ENCODE measurements at regions not wholly inside any gene's neighbourhood (a gene's known extent, or its start where the extent isn't known, plus 50 kb on each side); places are given as distances from the start of the nearest gene placed in this dataset.
"Not testable (repeated sequence)": the region's sequence is repeated elsewhere in the genome, so short reads cannot be mapped to it uniquely, and the experiment has no call there.

DNA sequence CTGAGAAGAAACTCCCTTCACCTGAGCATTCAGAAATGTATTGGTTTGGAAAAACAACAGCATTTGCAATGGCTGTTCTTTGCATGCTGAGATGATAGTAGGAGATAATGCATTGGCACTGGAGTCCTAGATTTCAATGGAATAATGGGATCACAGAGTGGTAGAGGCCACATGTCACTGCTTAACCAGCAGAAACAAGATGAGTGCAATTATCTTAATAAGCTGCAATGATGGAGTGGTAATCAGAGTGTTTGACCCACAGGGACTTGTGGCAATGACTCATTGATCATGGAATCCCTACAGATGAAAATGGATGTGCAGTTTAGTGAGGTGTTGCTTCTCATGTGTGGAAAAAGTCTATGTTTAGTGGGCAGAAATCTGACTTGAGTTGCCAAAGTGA, 218.8 kb upstream of the ZEB2 start:
- no peaks in the 10 kb centered on the region for H3K27me3 ChIP-seq (replicated peaks in 1 of 4; ENCODE audit: control extremely low read depth in 1 of 4, control insufficient read depth in 3 of 4, insufficient read depth in 4 of 4, low read length in 3 of 4)

DNA sequence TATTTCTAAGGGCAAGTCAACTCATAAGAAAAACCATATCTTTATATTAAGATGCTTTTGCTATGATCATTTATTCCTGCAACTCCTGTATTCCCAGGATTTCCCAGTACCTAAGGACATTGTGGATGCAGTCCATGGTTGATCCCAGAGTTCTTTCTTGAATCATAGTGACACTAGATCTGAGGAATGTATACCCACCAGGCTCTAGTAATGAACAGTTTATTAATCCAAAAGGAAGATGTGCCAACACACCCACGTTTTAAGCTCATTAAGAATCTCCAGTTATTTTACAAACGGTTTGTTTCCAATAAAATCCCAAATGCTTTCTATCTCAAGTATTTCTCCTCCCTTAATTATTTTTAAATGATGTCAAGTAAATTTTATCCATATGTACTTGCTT, 210.8 kb upstream of the ZEB2 start:
- peaks cover 6% of the 10 kb centered on the region for H3K9me3 Mint-ChIP-seq (ENCODE audit: insufficient read depth)
- H3K4me3 Mint-ChIP-seq: no peak overlapping the region
- H3K4me1 ChIP-seq (ENCODE audit: control insufficient read depth in 2 of 2, insufficient read depth in 2 of 2, low read length in 2 of 2): no peaks in the 10 kb centered on the region
- H4K20me1 ChIP-seq (ENCODE audit: control insufficient read depth, insufficient read depth, low read length, poor library complexity, severe bottlenecking): no peaks in the 10 kb centered on the region
- H3K36me3 ChIP-seq (replicated peaks in 1 of 2; ENCODE audit: control extremely low read depth in 1 of 2, control insufficient read depth in 1 of 2, extremely low read depth in 1 of 2, insufficient read depth in 2 of 2, low read length in 1 of 2): no peaks in the 10 kb centered on the region
- H3K4me3 ChIP-seq (ENCODE audit: control extremely low read depth in 1 of 5, extremely low read depth in 1 of 5, insufficient read depth in 1 of 5, low read depth in 2 of 5, low read length in 4 of 5): no peak overlapping the region
- H3K4me2 ChIP-seq (replicated peaks; ENCODE audit: low read depth, low read length, poor library complexity, severe bottlenecking): no peak overlapping the region
- no peak overlapping the region for H3K9ac ChIP-seq (ENCODE audit: low read length)
- ChIA-PET CTCF (no interaction called here), POLR2A (no interaction called here)
- H2AFZ ChIP-seq (ENCODE audit: insufficient read depth, low read depth, low read length, poor library complexity, severe bottlenecking): no peak overlapping the region
- intact Hi-C loops (cut with micrococcal nuclease): no loop called here
- H3K27me3 Mint-ChIP-seq: no peaks in the 10 kb centered on the region
- H3K4me1 Mint-ChIP-seq: no peaks in the 10 kb centered on the region
- no peaks in the 10 kb centered on the region for H3K79me2 ChIP-seq (ENCODE audit: control insufficient read depth, insufficient read depth, low read length)
- no CpG with 5 or more reads among the region's 2 CpGs for WGBS (ENCODE audit: insufficient coverage)
- peaks cover 0 to 4% (median 3%) of the 10 kb centered on the region in 3 donors for H3K9me3 ChIP-seq (ENCODE audit: control extremely low read depth in 1 of 3, control insufficient read depth in 2 of 3, insufficient read depth in 1 of 3, low read length in 2 of 3)
- DNase-seq: no peak
- no peak overlapping the region for H3K27ac Mint-ChIP-seq
- no peak for ATAC-seq (ENCODE audit: low read depth)
- H3K27ac ChIP-seq (ENCODE audit: low read length in 2 of 2): no peak overlapping the region
- TF ChIP-seq EZH2 (IDR thresholded peaks at IDR 0.05; ENCODE audit: borderline replicate concordance, insufficient read depth, low read depth, low read length, poor library complexity, severe bottlenecking): no peak
- TF ChIP-seq, protein P1, sequence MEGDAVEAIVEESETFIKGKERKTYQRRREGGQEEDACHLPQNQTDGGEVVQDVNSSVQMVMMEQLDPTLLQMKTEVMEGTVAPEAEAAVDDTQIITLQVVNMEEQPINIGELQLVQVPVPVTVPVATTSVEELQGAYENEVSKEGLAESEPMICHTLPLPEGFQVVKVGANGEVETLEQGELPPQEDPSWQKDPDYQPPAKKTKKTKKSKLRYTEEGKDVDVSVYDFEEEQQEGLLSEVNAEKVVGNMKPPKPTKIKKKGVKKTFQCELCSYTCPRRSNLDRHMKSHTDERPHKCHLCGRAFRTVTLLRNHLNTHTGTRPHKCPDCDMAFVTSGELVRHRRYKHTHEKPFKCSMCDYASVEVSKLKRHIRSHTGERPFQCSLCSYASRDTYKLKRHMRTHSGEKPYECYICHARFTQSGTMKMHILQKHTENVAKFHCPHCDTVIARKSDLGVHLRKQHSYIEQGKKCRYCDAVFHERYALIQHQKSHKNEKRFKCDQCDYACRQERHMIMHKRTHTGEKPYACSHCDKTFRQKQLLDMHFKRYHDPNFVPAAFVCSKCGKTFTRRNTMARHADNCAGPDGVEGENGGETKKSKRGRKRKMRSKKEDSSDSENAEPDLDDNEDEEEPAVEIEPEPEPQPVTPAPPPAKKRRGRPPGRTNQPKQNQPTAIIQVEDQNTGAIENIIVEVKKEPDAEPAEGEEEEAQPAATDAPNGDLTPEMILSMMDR (IDR thresholded peaks at IDR 0.05): no peak
- H3K27me3 ChIP-seq (replicated peaks in 1 of 4; ENCODE audit: control extremely low read depth in 1 of 4, control insufficient read depth in 3 of 4, insufficient read depth in 4 of 4, low read length in 3 of 4): no peaks in the 10 kb centered on the region

More for the DNA sequence above, 218.8 kb upstream of the ZEB2 start:
- no peaks in the 10 kb centered on the region for H3K79me2 ChIP-seq (ENCODE audit: control insufficient read depth, insufficient read depth, low read length)
- TF ChIP-seq, protein P1 (IDR thresholded peaks at IDR 0.05): no peak
- no peak for TF ChIP-seq EZH2 (IDR thresholded peaks at IDR 0.05; ENCODE audit: borderline replicate concordance, insufficient read depth, low read depth, low read length, poor library complexity, severe bottlenecking)
- no peaks in the 10 kb centered on the region for H3K4me1 ChIP-seq (ENCODE audit: control insufficient read depth in 2 of 2, insufficient read depth in 2 of 2, low read length in 2 of 2)
- no peaks in the 10 kb centered on the region for H3K27me3 Mint-ChIP-seq
- H4K20me1 ChIP-seq (ENCODE audit: control insufficient read depth, insufficient read depth, low read length, poor library complexity, severe bottlenecking): no peaks in the 10 kb centered on the region
- H3K4me2 ChIP-seq (replicated peaks; ENCODE audit: low read depth, low read length, poor library complexity, severe bottlenecking): no peak overlapping the region
- H3K9me3 ChIP-seq (ENCODE audit: control extremely low read depth in 1 of 3, control insufficient read depth in 2 of 3, insufficient read depth in 1 of 3, low read length in 2 of 3): peaks cover 0 to 7% (median 3%) of the 10 kb centered on the region in 3 donors
- ChIA-PET CTCF (no interaction called here), POLR2A (no interaction called here)
- no peak overlapping the region for H3K4me3 ChIP-seq (ENCODE audit: control extremely low read depth in 1 of 5, extremely low read depth in 1 of 5, insufficient read depth in 1 of 5, low read depth in 2 of 5, low read length in 4 of 5)
- no peak overlapping the region for H3K27ac ChIP-seq (ENCODE audit: low read length in 2 of 2)
- H3K4me3 Mint-ChIP-seq: no peak overlapping the region
- no peak overlapping the region for H3K9ac ChIP-seq (ENCODE audit: low read length)
- no peak for ATAC-seq (ENCODE audit: low read depth)
- H3K36me3 ChIP-seq (replicated peaks in 1 of 2; ENCODE audit: control extremely low read depth in 1 of 2, control insufficient read depth in 1 of 2, extremely low read depth in 1 of 2, insufficient read depth in 2 of 2, low read length in 1 of 2): no peaks in the 10 kb centered on the region
- intact Hi-C loops (cut with micrococcal nuclease): no loop called here
- H3K27ac Mint-ChIP-seq: no peak overlapping the region
- no peak overlapping the region for H2AFZ ChIP-seq (ENCODE audit: insufficient read depth, low read depth, low read length, poor library complexity, severe bottlenecking)
- DNase-seq: no peak
- peaks cover 6% of the 10 kb centered on the region for H3K9me3 Mint-ChIP-seq (ENCODE audit: insufficient read depth)
- H3K4me1 Mint-ChIP-seq: no peaks in the 10 kb centered on the region

DNA sequence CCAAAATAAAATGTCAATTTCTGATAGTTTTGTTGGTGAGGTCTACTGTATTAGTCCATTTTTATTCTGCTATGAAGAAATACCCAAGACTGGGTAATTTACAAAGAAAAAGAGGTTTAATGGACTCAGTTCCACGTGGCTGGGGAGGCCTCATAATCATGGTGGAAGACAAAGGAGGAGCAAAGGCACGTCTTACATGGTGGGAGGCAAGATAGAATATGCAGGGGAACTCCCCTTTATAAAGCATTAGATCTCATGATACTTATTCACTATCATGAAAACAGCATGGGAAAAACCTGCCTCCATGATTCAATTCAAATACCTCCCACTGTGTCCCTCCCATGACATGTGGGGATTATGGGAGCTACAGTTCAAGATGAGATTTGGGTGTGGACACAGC, 204.5 kb upstream of the ZEB2 start:
- no CpG with 5 or more reads among the region's 2 CpGs for WGBS (ENCODE audit: insufficient coverage)
- H3K4me2 ChIP-seq (replicated peaks; ENCODE audit: low read depth, low read length, poor library complexity, severe bottlenecking); intact Hi-C loops (cut with micrococcal nuclease); H3K36me3 ChIP-seq (replicated peaks in 1 of 2; ENCODE audit: control extremely low read depth in 1 of 2, control insufficient read depth in 1 of 2, extremely low read depth in 1 of 2, insufficient read depth in 2 of 2, low read length in 1 of 2); H3K4me1 ChIP-seq (ENCODE audit: control insufficient read depth in 2 of 2, insufficient read depth in 2 of 2, low read length in 2 of 2); H2AFZ ChIP-seq (ENCODE audit: insufficient read depth, low read depth, low read length, poor library complexity, severe bottlenecking); H3K27me3 Mint-ChIP-seq; H3K27ac Mint-ChIP-seq; H3K4me3 ChIP-seq (ENCODE audit: control extremely low read depth in 1 of 5, extremely low read depth in 1 of 5, insufficient read depth in 1 of 5, low read depth in 2 of 5, low read length in 4 of 5); H3K79me2 ChIP-seq (ENCODE audit: control insufficient read depth, insufficient read depth, low read length); H3K4me3 Mint-ChIP-seq; CTCF ChIA-PET; H3K27me3 ChIP-seq (replicated peaks in 1 of 4; ENCODE audit: control extremely low read depth in 1 of 4, control insufficient read depth in 3 of 4, insufficient read depth in 4 of 4, low read length in 3 of 4); H3K4me1 Mint-ChIP-seq; POLR2A ChIA-PET; H3K9ac ChIP-seq (ENCODE audit: low read length); ATAC-seq (ENCODE audit: low read depth); H3K9me3 Mint-ChIP-seq (ENCODE audit: insufficient read depth); DNase-seq; H4K20me1 ChIP-seq (ENCODE audit: control insufficient read depth, insufficient read depth, low read length, poor library complexity, severe bottlenecking); H3K9me3 ChIP-seq (ENCODE audit: control extremely low read depth in 1 of 3, control insufficient read depth in 2 of 3, insufficient read depth in 1 of 3, low read length in 2 of 3); H3K27ac ChIP-seq (ENCODE audit: low read length in 2 of 2): not testable (repeated sequence)
